NCI-H2081 (cell line): ENCODE measurements at regions not wholly inside any gene's neighbourhood (a gene's known extent, or its start where the extent isn't known, plus 50 kb on each side); places are given as distances from the start of the nearest gene placed in this dataset.

ENCODE experiments used
- DNase-seq, 2 experiments: peaks; one replicate each; lab custom pipeline; 2025; lab: John Stamatoyannopoulos, UW

GRCh38 chr5:107325866-107326265 lies 344.9 kb downstream of the EFNA5 start:
- DNase-seq, result no peak

- DNase-seq, result no peak
Measured at GRCh38 chr5:107324809-107325208, 345.9 kb downstream of the EFNA5 start.

DNA sequence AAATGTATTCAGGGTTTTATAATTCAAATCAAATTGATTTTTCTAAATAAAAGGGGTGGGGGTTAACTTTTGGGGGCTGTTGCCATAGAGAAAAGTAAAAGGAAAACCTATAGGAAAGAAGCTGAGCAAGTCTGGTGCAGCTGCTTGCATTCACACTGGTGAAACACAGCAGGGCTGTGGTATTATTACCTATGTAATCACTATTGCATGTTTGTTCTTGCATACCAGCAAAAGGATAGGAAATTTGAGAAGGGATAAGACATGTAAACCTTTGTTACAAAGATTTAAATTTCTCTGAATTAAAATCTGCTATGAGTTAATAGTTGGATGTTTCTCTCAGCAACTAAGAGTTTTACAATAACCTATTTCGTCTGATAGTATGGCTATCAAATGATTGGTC lies 346.7 kb downstream of the EFNA5 start:
- DNase-seq, result peak in 1 of 2 experiments; percentile 1

DNA sequence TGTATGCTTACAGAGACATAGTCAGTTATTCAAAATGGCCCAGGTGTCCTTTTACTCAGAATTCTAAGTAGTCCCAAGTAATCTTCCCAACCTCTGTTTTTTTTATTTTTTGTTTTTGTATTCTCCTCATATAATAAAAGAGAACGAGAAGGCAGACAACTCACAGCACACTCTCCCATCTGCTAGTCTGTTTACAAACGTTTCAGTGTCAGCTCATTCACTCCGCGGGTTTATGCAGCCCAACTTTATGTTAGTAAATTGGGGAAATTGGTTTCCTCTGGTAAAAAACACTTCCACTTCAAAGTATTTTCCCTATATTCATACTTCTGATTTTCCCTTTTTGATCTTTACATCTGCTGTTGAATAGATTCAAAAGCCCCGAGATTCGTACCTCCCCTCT lies 347.2 kb downstream of the EFNA5 start:
- no peak for DNase-seq

DNA sequence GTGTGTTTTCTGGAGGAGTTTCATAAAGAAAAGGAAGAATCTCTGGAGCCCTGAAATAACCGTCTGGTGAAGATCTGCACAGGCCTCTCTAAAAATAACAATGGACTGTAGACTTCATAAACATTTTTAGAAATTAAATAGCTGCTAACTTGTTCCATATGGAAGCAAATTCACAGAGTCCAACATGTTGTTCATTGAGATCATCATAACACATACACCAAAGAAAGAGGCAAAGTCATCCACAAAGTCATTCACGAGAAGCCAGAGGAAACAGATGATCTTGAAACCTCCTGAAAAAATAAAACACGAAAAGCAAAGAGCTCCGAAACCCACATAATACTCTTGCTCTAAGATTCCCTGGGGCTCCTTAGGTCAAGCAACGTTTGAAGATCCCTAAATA lies 347.8 kb downstream of the EFNA5 start:
- DNase-seq, result no peak

DNA sequence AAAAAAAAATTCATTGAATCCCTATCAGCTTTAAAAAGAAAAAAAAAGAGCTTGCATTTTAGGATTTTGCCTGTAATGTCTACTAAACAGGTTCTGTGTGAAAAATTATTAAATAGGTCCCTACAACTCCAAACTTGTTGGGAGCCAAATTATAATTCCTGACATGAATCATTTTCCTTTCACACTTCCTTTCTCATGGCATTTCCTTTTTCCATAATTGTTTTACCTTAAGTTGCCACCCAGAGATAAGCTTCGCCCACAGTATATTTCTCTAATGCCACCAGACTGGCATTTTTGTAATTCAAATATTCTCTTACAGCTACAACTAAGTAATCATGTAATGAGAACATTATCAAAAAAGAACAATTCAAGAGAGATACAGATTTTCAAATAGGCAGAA lies 348.8 kb downstream of the EFNA5 start:
- DNase-seq, result no peak

GRCh38 chr5:107320846-107321245 lies 349.9 kb downstream of the EFNA5 start:
- DNase-seq, result no peak

GRCh38 chr5:107320376-107320775 lies 350.4 kb downstream of the EFNA5 start:
- DNase-seq, result no peak

DNA sequence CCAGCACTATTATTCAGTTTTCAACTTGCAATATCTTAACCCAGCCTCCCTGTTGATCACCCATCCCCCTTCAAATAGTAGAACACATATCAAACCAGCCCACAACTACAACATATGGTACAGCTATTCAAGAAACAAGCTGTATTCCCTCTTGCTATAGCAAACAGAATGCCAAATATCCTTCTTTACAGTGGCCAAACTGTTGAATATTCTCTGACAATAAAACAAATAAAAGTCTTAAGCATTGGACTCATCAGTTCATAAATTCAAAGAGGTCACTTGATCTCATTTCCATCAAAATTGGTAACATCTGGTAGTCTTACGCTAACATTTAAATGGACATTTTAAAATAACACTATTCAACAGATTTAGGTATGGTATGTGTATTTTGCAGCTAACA lies 350.8 kb downstream of the EFNA5 start:
- no peak for DNase-seq

DNA sequence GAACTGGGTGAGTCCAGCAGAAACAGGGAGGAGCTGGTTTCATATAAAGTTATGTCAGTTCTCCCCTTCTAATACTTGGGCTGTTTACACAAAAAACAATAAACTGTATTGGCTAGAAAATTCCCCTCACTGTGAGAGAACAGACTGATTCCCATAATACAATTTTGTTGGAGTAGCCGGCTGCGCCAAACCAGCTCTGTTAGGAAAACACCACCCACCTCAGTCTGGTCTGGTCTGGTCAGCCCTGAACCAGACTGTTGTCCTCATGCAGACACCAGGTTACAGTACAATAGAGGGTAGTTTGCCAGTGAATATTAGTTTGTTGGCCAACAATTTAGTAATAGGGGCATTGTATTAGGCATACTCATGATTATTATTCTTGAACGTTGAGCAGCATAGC lies 356.4 kb downstream of the EFNA5 start:
- no peak for DNase-seq

GRCh38 chr5:107313921-107314320 lies 356.8 kb downstream of the EFNA5 start:
- DNase-seq, result no peak

DNA sequence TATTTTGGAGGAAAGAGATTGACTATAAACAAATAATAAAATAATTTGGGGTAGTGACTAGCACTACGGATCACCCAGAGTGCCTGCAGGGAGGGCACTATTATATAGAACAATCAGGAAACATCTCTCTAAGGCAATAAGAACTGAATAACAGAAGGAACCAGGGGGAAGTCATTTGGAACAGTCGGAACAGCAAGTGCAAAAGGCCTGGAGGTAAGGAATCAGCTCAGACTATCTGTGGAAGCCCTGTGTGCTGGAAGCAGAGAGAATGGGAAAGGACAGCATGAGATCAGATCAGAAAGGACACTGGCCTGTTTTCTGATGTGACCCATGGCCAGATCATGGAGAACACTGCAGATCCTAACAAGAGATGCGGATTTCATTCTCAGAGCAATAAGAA lies 357.6 kb downstream of the EFNA5 start:
- no peak for DNase-seq

DNA sequence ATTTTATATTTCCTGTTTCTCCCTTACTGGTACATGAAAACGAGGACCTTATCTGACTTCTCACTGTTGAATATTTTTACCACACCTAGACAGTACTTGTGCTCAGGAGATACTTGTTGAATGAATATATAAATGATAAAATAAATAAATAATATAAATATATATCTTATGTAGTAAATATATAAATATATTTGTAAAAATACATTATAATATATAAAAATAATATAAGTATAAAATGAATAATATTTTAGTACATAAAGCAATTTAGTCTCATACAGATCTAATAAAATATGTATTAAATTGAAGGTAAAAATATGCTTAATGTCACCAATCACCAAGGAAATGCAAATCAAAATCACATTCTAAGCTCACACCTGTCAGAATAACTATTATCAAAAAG lies 360.6 kb downstream of the EFNA5 start:
- no peak for DNase-seq

GRCh38 chr5:107306594-107306993 lies 364.1 kb downstream of the EFNA5 start:
- no peak for DNase-seq

GRCh38 chr5:107306002-107306401 lies 364.7 kb downstream of the EFNA5 start:
- no peak for DNase-seq

DNA sequence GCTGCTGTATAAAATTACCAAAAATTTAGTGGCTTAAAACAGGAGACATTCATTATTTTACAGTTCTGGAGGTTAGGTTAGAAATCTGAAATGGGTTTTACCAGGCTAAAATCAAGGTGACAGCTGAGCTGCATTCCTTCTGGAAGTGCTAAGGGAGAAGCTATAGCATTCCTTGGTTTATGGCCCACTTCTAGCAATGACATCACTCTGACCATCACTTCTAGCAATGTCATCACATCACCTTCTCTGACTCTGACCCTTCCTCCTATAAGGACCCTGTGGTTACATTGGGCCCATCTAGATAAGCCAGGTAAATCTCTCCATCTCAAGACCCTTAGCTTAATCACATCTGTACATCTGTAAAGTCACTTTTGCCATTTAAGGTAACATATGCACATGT lies 366.1 kb downstream of the EFNA5 start:
- no peak for DNase-seq

- DNase-seq, result no peak
Measured at GRCh38 chr5:107303171-107303968, 367.4 kb downstream of the EFNA5 start.

- DNase-seq, result no peak
Measured at GRCh38 chr5:107302441-107302840, 368.3 kb downstream of the EFNA5 start.

GRCh38 chr5:107301999-107302398 lies 368.7 kb downstream of the EFNA5 start:
- no peak for DNase-seq

- no peak for DNase-seq
Measured at GRCh38 chr5:107300721-107301327, 369.9 kb downstream of the EFNA5 start.

DNA sequence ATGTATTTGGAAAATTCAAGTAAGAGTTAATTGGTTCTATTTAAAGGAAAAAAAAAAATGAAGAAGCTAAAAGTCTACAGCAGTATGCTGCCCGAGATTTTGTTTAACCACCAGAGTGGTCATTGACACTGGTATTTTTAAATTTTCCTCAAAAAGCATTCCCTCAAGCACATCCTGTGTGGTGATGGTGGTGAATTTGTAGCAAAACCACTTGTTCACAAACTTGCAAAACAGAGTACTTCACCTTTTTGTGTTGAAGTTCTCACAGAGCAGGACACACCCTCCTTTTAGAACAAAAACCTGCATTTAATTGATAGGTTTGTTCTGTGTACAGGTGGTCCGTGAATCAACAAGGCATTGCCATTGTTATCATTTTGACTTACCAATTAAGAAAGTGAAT lies 374.2 kb downstream of the EFNA5 start:
- no peak for DNase-seq

GRCh38 chr5:107295914-107296313 lies 374.8 kb downstream of the EFNA5 start:
- no peak for DNase-seq

- no peak for DNase-seq
Measured at GRCh38 chr5:107294669-107295068, 376.1 kb downstream of the EFNA5 start.

DNA sequence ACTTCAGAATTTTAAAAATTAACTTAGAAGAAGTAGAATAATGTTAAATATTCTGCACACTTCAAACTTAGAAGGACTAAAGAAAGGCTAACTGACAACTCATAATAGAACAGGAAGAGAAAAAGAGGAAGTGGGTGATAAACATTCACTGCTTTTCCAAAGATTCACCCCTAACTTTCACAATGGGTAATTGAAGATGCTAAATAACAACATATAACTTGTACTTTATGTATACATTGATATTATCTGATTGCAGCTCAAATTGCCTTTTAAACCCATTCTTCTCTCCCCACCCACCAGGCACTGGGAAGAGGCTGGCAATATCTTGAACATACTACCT lies 376.6 kb downstream of the EFNA5 start:
- no peak for DNase-seq
